ENCODE measurements at regions not wholly inside any gene's neighbourhood (a gene's known extent, or its start where the extent isn't known, plus 50 kb on each side); places are given as distances from the start of the nearest gene placed in this dataset.

DNA sequence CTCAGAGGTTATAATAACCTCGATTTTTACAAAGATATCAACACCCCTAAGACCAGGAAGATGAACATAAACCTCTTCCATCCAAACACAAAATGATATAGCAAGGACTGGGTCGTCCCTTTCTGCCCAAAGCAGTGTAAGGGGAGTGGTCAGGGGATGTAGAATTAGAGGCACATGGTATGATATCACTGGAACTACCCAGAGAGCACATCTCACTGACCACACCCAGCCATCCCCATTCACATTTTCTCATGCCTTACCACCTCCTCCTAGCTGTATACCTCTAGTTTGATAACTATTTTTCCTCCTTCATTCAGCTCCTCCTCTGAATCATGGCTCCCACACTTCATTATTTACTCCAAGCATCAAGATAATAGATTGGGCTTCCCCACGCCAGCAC, 152.6 kb downstream of the COPS8 start:
- TF ChIP-seq, protein P1, sequence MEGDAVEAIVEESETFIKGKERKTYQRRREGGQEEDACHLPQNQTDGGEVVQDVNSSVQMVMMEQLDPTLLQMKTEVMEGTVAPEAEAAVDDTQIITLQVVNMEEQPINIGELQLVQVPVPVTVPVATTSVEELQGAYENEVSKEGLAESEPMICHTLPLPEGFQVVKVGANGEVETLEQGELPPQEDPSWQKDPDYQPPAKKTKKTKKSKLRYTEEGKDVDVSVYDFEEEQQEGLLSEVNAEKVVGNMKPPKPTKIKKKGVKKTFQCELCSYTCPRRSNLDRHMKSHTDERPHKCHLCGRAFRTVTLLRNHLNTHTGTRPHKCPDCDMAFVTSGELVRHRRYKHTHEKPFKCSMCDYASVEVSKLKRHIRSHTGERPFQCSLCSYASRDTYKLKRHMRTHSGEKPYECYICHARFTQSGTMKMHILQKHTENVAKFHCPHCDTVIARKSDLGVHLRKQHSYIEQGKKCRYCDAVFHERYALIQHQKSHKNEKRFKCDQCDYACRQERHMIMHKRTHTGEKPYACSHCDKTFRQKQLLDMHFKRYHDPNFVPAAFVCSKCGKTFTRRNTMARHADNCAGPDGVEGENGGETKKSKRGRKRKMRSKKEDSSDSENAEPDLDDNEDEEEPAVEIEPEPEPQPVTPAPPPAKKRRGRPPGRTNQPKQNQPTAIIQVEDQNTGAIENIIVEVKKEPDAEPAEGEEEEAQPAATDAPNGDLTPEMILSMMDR (conservative IDR thresholded peaks at IDR 0.05), result no peak
- TF ChIP-seq ZFX (IDR thresholded peaks at IDR 0.05), result no peak
